IPS-NIHi11 (cell line): ENCODE measurements at regions not wholly inside any gene's neighbourhood (a gene's known extent, or its start where the extent isn't known, plus 50 kb on each side); places are given as distances from the start of the nearest gene placed in this dataset.
"Not testable (repeated sequence)": the region's sequence is repeated elsewhere in the genome, so short reads cannot be mapped to it uniquely, and the experiment has no call there.

Experiments used
- DNase-seq: peaks from one replicate; pipeline ENCODE4 v3.0.0; 2012; ENCODE audit warnings: mixed read lengths, low spot score

DNA sequence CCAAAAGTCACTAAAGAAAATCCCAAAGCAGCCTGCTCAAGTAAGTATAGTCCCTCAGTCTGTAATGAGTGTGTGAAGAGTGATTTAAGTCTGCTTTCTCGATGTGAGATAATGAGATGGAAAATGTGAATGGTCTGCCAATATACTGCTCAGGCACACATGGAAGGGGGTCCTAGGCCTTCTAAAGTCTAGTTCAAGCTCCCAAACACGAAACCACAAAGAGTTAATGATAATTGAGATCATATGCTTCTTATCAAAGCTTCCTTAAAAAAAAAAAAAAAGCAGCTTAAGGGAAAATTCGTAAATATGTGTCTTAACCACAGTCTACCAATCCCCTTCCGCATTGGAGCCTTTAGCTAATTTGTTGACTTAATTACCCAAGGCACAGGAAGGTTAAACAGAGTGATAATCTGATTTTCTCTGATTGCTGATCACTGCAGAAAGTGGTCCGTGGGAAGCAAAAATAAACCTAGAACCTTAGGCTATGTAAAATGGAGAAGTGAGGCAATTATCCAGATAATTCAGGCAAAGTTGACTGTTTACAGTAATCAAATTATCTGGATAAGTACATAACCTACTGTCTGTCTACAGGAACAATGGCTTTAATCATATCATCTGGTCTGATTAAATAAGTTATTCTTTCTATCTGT, 172.9 kb downstream of the MBL2 start:
- DNase-seq, result no peak

DNA sequence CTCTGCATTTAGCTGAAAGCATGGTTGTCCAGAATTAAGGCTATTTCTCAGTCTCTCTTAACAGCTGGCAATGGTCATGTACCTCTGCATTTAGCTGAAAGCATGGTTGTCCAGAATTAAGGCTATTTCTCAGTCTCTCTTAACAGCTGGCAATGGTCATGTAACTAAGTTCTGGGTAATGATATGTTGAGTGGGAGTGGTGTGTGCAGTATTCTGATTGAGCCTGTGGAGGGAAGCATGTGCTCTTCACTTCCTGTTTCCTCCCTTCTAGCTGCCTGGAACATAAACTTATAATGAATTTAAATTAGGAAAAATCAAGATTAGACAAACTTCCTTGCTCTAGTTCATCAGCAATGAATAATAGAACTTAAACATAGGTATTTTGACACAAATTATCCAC, 168.5 kb downstream of the MBL2 start:
- not testable (repeated sequence) for DNase-seq

- DNase-seq, result no peak
Observed at GRCh38 chr10:52609071-52609470, 163.5 kb downstream of the MBL2 start.

GRCh38 chr10:52609626-52610240, 162.9 kb downstream of the MBL2 start:
- DNase-seq, result no peak

DNA sequence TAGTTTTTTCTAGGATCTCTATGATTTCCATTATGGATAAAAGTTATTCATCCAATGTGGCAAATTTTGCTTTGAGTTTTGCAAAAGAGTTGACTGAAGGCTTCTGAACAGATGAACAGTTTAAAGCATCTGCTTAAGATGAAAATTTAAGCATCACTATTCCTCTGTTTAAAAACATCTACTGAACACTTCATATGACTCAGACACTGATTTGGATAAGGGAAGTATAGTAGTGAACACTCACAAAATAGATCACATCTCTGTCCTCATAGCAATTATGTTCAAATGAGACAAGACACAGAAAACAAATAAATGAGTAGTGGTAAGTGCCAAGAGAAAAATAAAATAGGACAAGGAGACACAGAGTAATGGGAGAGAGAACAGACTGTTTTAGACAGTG, 157.3 kb downstream of the MBL2 start:
- DNase-seq, result no peak

DNA sequence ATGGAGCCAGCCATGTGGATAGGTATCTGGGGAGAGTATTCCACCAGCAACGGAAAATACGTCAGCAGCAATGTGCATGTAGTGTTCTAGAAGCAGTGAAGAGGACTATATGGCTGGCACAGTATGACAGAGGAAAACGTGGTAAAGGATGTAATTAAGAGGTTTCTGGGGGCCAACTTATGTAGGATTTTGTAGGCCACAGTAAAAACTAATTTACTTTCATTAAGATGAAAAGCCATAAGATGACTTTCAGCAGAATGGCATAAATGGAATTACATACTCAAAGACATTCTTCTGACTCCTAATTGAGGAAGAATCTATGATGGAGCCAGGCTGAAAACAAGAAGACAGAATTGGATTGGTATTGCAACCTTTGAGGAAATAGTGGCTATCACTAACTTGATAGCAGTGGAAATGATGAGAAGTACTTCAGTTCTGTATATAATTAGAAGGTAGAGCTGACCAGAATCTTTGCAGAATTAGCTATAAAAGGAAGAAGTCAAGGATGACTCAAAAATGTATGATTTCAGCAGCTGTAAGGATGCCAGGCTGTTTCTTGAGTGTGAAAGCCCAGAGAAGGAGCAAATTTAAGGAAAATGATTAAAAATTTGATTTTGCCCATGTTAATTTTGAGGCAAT, 156.7 kb downstream of the MBL2 start:
- no peak for DNase-seq

DNA sequence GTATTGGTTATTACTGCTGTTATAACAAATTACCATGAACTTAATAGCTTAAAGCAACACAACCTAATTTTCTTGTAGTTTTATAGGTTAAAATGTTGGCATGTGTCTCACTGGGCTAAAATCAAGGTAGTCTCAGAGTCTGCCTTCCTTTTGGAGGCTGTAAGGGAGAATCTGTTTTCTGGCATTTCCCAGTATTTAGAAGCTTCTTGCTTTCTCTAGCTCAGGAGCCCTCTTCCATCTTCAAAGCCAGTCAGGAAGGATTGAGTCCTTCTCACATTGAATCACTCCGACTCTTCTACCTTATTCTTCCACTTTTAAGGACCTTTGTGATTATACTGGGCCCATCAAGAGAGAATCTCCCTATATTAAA, 156.2 kb downstream of the MBL2 start:
- no peak for DNase-seq

GRCh38 chr10:52617346-52617745, 155.2 kb downstream of the MBL2 start:
- no peak for DNase-seq

GRCh38 chr10:52619052-52619451, 153.5 kb downstream of the MBL2 start:
- no peak for DNase-seq

DNA sequence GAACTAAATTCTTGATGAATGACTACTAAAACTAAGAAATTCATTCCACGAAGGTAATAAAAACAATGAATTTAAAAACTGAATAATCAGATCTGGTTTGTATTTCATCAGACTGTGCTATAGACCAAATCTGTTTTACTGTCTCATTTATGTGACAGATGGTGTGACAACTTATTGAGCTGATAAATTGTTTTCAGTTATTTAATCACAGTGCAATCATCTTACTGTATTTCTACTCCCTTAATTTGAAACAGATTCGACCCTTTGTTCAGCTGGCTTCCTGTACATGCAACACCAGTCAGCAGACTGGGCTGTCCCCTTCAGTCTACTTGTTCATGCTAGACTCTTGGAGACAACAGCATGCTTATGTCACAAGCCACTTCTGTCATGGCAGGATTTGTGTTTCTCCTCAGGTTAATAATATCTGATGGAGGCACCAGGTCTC, 150.9 kb downstream of the MBL2 start:
- DNase-seq, result no peak

- no peak for DNase-seq
Observed at GRCh38 chr10:52623761-52624160, 148.8 kb downstream of the MBL2 start.

- DNase-seq, result no peak
Observed at GRCh38 chr10:52627279-52627678, 145.3 kb downstream of the MBL2 start.

DNA sequence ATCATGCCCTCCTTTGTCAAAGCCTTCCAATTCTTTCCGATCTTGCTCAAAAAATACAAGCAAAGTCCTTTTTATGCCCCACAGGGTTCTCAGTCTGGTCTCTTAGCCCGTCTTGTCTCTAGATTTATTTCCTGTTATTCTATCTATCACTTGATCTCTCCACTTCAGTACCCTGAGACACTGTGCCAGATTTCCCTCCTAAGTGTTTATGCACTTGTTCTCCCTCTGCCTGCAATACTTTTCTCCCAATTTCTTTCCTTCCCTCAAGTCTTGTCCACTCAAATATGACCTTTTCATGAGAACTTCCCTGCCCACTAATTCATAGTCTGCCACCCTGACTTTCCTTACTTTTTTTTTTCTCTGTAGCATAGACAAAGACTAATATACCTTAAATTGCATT, 141.4 kb downstream of the MBL2 start:
- no peak for DNase-seq

- no peak for DNase-seq
Observed at GRCh38 chr10:52631648-52632047, 140.9 kb downstream of the MBL2 start.

DNA sequence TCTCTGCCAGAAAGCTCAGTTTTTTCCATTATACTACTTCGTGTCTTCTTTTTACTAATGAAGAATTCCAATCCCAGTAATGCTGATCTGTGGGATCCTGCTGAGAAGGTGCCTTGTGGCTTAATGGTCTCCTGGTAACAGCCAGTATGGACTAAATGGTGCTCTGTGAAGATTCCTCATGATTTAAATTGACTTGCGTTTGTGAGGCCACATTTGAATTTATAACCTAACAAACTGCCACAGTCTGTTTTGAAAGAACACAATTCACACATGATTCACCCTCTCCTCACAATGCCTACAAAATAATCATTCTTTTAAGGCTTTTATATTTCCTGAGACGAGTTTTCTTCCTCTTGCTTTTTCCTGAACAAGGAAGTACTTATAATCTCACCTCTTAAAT, 140.0 kb downstream of the MBL2 start:
- DNase-seq, result peak; percentile 5

GRCh38 chr10:52633266-52633665, 139.3 kb downstream of the MBL2 start:
- DNase-seq, result no peak

- no peak for DNase-seq
Observed at GRCh38 chr10:52635651-52636050, 136.9 kb downstream of the MBL2 start.

DNA sequence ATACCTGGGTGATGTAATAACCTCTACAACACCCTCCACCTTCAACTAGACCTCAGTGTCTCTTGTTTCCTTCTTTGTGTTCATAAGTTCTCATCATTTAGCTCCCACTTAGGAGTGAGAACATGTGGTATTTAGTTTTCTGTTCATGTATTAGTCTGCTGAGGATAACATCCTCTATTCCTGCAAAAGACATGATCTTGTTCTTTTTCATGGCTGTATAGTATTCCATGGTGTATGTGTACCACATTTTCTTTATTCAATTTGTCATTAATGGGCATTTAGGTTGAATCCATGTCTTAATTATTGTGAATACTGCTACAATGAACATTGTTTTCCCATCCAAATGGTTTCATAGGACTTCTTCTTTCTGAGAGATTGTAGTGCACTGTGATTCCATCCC, 135.7 kb downstream of the MBL2 start:
- DNase-seq, result no peak

DNA sequence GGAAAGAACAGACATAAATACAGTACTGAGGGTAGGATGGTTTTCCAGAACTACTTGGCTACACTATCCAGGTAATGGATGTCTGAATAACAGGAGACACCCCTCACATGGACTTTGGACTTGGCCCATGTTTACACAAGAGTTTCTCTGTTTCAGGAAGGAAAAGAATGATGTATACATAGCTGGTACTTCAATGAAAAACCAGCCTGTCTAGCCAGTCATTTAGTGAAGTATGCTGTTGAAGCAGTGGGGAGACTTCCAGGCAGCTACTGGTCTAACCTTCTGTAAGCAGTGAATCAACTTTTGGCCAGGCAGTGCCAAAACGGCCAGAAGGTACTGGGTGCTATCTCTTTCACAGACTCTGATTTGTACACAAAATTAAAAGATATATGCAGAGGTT, 135.0 kb downstream of the MBL2 start:
- DNase-seq, result no peak

DNA sequence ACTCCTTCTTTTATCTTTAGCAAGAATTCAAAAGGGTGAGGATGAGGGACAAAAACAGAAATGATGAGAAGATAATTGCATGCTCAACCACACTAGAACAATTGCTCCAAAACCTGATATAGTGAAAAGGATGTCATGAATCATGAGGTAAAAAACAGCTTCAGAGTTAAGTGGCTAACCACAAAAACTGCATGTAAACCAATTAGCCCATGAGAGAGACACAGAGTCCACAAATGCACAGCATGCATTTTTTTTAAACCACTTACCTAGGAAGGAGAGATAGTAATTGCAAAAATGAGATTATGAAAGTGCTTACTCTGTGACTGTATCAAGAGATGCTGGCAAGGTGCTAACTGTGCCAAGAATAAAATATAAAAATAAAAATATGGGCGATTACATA, 132.9 kb downstream of the MBL2 start:
- DNase-seq, result no peak

- DNase-seq, result no peak
Observed at GRCh38 chr10:52642208-52642607, 130.4 kb downstream of the MBL2 start.

DNA sequence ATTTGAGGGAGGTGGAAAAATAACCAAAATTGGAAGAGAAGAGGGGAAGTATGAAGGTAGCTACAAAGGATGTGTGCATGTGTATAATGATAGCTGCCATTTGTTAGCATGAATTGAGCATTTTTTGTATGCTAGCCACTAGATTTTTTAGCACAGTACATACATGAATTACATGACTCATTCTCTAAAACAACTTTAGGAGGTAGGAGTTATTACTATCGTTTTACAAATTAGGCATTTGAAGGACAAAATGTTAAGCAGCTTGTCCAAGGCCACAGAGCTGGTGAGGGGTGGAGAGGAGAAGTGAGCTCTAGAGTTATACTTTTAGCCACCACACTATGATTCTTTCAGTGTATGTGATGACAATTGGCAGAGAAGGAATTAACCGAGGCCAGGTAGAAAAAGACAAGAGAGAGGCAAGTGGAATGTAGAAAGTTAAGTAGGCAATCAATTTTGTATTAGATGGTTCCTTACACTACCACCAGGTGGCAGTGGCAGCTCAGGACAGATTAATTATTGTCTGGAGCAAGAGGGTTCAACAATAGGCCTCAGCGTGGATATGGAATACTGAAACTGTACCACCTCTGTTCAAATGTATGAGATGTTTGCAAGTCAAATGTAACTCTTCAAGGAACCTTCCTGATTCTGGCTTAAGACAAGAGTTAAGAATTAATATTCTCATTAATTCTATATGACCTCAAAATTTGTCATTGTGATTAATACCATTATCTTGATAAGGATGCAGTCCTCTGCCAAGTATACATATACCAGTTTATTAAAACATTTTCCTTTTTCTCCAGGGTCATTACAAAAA, 128.0 kb downstream of the MBL2 start:
- DNase-seq, result peak; percentile 37
